ENCODE measurements at regions not wholly inside any gene's neighbourhood (a gene's known extent, or its start where the extent isn't known, plus 50 kb on each side); places are given as distances from the start of the nearest gene placed in this dataset.

DNA sequence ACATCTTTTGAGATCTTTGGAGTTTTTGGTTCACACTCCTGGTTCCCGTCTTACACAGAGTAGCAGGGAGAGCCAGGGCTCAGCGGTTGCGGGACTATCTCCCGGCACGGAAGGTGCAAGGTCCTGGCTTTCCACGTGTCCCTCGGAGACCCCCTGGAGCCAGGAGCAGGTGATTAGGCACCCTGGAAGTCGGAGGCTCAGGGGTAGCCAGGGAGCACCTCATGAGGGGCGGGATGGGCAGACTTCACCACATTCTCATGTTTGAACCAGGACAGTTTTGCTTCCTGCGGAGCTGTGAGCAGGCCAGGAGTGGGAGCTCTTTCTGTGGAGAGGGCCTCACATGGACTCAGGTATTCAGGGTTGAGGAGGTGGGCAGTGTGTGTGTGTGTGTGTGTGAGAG lies 273.7 kb upstream of the IRX1 start:
- Mint-ChIP-seq H3K9me3 (peaks cover 0 to 14% (median 7%) of the 10 kb centered on the region in 7 donors), H3K27me3 (ENCODE audit: low read depth in 3 of 3) (no peaks in the 10 kb centered on the region), H3K36me3 (no peaks in the 10 kb centered on the region), H3K4me3 (no peak overlapping the region), H3K27ac (no peak overlapping the region), H3K4me1 (no peaks in the 10 kb centered on the region)
- no peak for DNase-seq
- Histone ChIP-seq H3K4me2 (replicated peaks; ENCODE audit: extremely low read depth, low read length, poor library complexity, severe bottlenecking) (no peak overlapping the region), H2AFZ (ENCODE audit: insufficient read depth, low read depth, low read length, poor library complexity, severe bottlenecking) (no peak overlapping the region), H3K27me3 (ENCODE audit: control insufficient read depth in 2 of 2, insufficient read depth in 2 of 2, low read length in 2 of 2) (no peaks in the 10 kb centered on the region), H3K27ac (ENCODE audit: low read depth in 1 of 2, low read length in 2 of 2) (no peak overlapping the region), H3K9me3 (replicated peaks in 1 of 2; ENCODE audit: control insufficient read depth in 1 of 2, insufficient read depth in 1 of 2, low read length in 2 of 2) (peaks cover 33 to 40% of the 10 kb centered on the region in 2 donors), H3K79me2 (ENCODE audit: insufficient read depth, low read length) (no peaks in the 10 kb centered on the region), H3K4me1 (ENCODE audit: control insufficient read depth in 1 of 2, insufficient read depth in 2 of 2, low read length in 2 of 2) (no peaks in the 10 kb centered on the region), H3K4me3 (replicated peaks in 1 of 3; ENCODE audit: low read depth in 2 of 3, low read length in 3 of 3) (no peak overlapping the region), H3K36me3 (replicated peaks in 1 of 2; ENCODE audit: control insufficient read depth in 1 of 2, insufficient read depth in 2 of 2, low read length in 2 of 2) (no peaks in the 10 kb centered on the region), H4K20me1 (ENCODE audit: insufficient read depth, low read length) (no peaks in the 10 kb centered on the region), H3K9ac (ENCODE audit: insufficient read depth, low read length, poor library complexity, severe bottlenecking) (no peak overlapping the region)
- WGBS (ENCODE audit: insufficient coverage), result 89% methylated on average over 9 of the region's 10 CpGs
- intact Hi-C loops (cut with micrococcal nuclease), result no loop called here
- TF ChIP-seq, protein P1, sequence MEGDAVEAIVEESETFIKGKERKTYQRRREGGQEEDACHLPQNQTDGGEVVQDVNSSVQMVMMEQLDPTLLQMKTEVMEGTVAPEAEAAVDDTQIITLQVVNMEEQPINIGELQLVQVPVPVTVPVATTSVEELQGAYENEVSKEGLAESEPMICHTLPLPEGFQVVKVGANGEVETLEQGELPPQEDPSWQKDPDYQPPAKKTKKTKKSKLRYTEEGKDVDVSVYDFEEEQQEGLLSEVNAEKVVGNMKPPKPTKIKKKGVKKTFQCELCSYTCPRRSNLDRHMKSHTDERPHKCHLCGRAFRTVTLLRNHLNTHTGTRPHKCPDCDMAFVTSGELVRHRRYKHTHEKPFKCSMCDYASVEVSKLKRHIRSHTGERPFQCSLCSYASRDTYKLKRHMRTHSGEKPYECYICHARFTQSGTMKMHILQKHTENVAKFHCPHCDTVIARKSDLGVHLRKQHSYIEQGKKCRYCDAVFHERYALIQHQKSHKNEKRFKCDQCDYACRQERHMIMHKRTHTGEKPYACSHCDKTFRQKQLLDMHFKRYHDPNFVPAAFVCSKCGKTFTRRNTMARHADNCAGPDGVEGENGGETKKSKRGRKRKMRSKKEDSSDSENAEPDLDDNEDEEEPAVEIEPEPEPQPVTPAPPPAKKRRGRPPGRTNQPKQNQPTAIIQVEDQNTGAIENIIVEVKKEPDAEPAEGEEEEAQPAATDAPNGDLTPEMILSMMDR (IDR thresholded peaks at IDR 0.05), result no peak

DNA sequence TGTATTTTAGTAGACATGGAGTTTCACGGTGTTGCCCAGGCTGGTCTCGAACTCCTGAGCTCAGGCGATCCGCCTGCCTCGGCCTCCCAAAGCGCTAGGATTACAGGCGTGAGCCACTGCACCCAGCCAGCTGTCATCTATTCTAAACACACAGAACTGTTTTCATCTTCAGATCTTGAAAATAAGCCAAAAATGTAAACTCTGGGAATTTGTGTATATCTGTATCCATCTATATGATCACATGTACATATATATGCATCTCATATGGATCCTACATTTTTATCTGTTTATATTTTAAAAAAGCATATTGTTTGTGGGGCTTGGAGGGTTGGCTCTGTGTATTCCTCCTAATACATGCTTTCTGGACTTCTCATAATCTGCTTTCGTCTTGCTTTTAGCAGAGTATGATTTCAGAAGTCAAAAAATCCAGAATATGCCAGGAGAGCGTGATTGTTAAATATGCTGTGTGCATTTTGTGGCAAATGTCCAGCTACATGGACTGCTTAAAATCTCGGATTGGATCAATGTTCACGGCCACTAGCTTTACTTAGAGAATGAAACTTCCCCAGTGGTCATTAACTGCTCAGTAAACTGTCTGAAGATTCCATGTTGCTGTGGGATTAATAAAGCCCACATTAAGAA lies 274.4 kb upstream of the IRX1 start:
- Histone ChIP-seq H3K4me2 (replicated peaks; ENCODE audit: extremely low read depth, low read length, poor library complexity, severe bottlenecking) (no peak overlapping the region), H3K4me3 (replicated peaks in 1 of 3; ENCODE audit: low read depth in 2 of 3, low read length in 3 of 3) (no peak overlapping the region), H3K9ac (ENCODE audit: insufficient read depth, low read length, poor library complexity, severe bottlenecking) (no peak overlapping the region), H3K79me2 (ENCODE audit: insufficient read depth, low read length) (no peaks in the 10 kb centered on the region), H3K27me3 (ENCODE audit: control insufficient read depth in 2 of 2, insufficient read depth in 2 of 2, low read length in 2 of 2) (no peaks in the 10 kb centered on the region), H4K20me1 (ENCODE audit: insufficient read depth, low read length) (no peaks in the 10 kb centered on the region), H3K36me3 (replicated peaks in 1 of 2; ENCODE audit: control insufficient read depth in 1 of 2, insufficient read depth in 2 of 2, low read length in 2 of 2) (no peaks in the 10 kb centered on the region), H2AFZ (ENCODE audit: insufficient read depth, low read depth, low read length, poor library complexity, severe bottlenecking) (no peak overlapping the region), H3K4me1 (ENCODE audit: control insufficient read depth in 1 of 2, insufficient read depth in 2 of 2, low read length in 2 of 2) (no peaks in the 10 kb centered on the region), H3K9me3 (replicated peaks in 1 of 2; ENCODE audit: control insufficient read depth in 1 of 2, insufficient read depth in 1 of 2, low read length in 2 of 2) (peaks cover 33% of the 10 kb centered on the region in 2 donors), H3K27ac (ENCODE audit: low read depth in 1 of 2, low read length in 2 of 2) (no peak overlapping the region)
- Mint-ChIP-seq H3K27ac (no peak overlapping the region), H3K36me3 (no peaks in the 10 kb centered on the region), H3K9me3 (peaks cover 0 to 8% (median 0%) of the 10 kb centered on the region in 7 donors), H3K27me3 (ENCODE audit: low read depth in 3 of 3) (no peaks in the 10 kb centered on the region), H3K4me1 (no peaks in the 10 kb centered on the region), H3K4me3 (no peak overlapping the region)
- 95% methylated on average over 6 of the region's 11 CpGs for WGBS (ENCODE audit: insufficient coverage)
- TF ChIP-seq, protein P1 (IDR thresholded peaks at IDR 0.05), result no peak
- DNase-seq, result no peak
- intact Hi-C loops (cut with micrococcal nuclease), result no loop called here
